HG02798 (cell line): ENCODE measurements at regions not wholly inside any gene's neighbourhood (a gene's known extent, or its start where the extent isn't known, plus 50 kb on each side); places are given as distances from the start of the nearest gene placed in this dataset.
"Not testable (repeated sequence)": the region's sequence is repeated elsewhere in the genome, so short reads cannot be mapped to it uniquely, and the experiment has no call there.

Experiments
- ATAC-seq: cut with Tn5 transposase; IDR thresholded peaks from one replicate; pipeline ENCODE4 v1.9.1; 2021; ENCODE audit warnings: mild to moderate bottlenecking; ENCODE audit not compliant: unreplicated experiment, poor library complexity

- ATAC-seq = no peak
Observed at GRCh38 chr22:48627203-48627602, 1200.5 kb downstream of the BRD1 start.

- no peak for ATAC-seq
Observed at GRCh38 chr22:48624401-48624800, 1203.3 kb downstream of the BRD1 start.

GRCh38 chr22:48622891-48623545 is 1204.7 kb downstream of the BRD1 start:
- ATAC-seq = no peak

GRCh38 chr22:48621085-48621484 is 1206.6 kb downstream of the BRD1 start:
- ATAC-seq = no peak

GRCh38 chr22:48620460-48620859 is 1207.2 kb downstream of the BRD1 start:
- not testable (repeated sequence) for ATAC-seq

GRCh38 chr22:48619721-48620120 is 1208.0 kb downstream of the BRD1 start:
- no peak for ATAC-seq

GRCh38 chr22:48618326-48618725 is 1209.3 kb downstream of the BRD1 start:
- ATAC-seq = no peak

GRCh38 chr22:48616656-48617055 is 1211.0 kb downstream of the BRD1 start:
- ATAC-seq = no peak

- no peak for ATAC-seq
Observed at GRCh38 chr22:48615171-48616008, 1212.3 kb downstream of the BRD1 start.

- no peak for ATAC-seq
Observed at GRCh38 chr22:48613566-48614200, 1214.0 kb downstream of the BRD1 start.

GRCh38 chr22:48612077-48612995 is 1215.3 kb downstream of the BRD1 start:
- no peak for ATAC-seq

- no peak for ATAC-seq
Observed at GRCh38 chr22:48609279-48609865, 1218.3 kb downstream of the BRD1 start.

GRCh38 chr22:48607901-48608662 is 1219.6 kb downstream of the BRD1 start:
- no peak for ATAC-seq

GRCh38 chr22:48606684-48607307 is 1220.9 kb downstream of the BRD1 start:
- ATAC-seq = no peak

- no peak for ATAC-seq
Observed at GRCh38 chr22:48605856-48606481, 1221.7 kb downstream of the BRD1 start.

GRCh38 chr22:48605125-48605524 is 1222.5 kb downstream of the BRD1 start:
- no peak for ATAC-seq

GRCh38 chr22:48603621-48604320 is 1223.9 kb downstream of the BRD1 start:
- no peak for ATAC-seq
